ENCODE measurements at regions not wholly inside any gene's neighbourhood (a gene's known extent, or its start where the extent isn't known, plus 50 kb on each side); places are given as distances from the start of the nearest gene placed in this dataset.

- no peak for DNase-seq (ENCODE audit: low spot score)
Measured at GRCh38 chr2:217162533-217162932, 302.7 kb upstream of the TNP1 start.

- DNase-seq (ENCODE audit: low spot score), result no peak
Measured at GRCh38 chr2:217160978-217161973, 301.4 kb upstream of the TNP1 start.

GRCh38 chr2:217160103-217160743 lies 300.4 kb upstream of the TNP1 start:
- no peak for DNase-seq (ENCODE audit: low spot score)

- no peak for DNase-seq (ENCODE audit: low spot score)
Measured at GRCh38 chr2:217158928-217159327, 299.1 kb upstream of the TNP1 start.

DNA sequence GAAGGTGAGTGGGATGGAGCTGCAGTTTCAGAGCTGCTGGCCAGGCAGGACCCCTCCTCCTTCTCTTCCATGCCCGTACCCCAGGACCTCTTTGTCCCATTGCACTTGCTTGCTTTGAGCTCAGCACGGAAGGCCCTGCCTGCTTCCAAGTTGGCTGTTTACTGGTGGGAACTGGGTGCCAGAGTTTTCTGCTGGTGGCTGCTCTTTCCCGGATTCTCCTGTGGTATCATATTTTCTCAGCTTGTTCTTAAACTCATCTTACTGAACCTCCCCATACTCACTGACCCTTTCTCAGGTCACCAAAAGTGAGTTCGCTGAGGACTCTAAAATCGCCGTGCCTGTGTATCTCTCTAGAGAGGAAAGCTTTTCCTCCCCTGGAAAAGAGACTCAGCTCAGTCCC lies 297.7 kb upstream of the TNP1 start:
- DNase-seq (ENCODE audit: low spot score), result no peak

DNA sequence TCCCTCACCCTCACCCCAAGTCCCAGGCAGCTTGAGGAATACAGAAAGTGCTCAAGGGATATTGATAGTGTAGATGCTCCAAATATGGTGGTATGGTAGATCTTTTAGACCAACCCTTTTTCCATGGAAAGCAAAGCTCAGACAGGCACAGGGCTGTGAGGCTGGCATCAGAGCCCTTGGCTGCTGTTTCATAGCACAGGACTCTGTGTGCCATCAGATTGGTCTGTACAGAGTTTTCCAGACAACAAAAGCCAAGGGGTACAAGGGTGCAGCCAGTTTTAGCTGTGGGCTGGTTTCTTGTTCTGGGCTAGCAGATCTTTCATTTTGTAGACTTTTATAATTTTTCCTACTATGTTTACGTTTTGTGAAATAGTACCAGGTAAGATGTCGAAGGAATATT lies 296.9 kb upstream of the TNP1 start:
- no peak for DNase-seq (ENCODE audit: low spot score)

DNA sequence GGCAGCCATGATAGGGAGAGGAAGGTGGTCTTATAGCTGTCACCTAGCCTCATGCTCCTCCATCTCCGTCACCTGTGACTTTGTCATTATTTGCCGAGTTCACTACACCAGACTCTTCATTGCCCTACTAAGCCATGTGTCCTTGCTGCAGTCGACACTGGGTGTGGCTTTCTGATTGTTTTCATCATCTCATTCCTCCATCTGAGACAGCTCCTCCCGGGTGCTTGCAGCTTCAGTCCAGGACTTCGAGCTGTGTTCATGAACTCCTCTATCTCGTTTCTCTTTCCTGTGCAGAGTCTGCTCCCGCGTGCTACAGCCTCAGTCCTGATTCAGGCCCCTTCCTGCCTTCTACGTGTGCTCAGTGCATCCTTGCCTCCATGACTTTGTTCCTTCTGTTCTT lies 295.1 kb upstream of the TNP1 start:
- no peak for DNase-seq (ENCODE audit: low spot score)

GRCh38 chr2:217153510-217153909 lies 293.6 kb upstream of the TNP1 start:
- DNase-seq (ENCODE audit: low spot score), result no peak

- no peak for DNase-seq (ENCODE audit: low spot score)
Measured at GRCh38 chr2:217152831-217153230, 293.0 kb upstream of the TNP1 start.

- DNase-seq (ENCODE audit: low spot score), result no peak
Measured at GRCh38 chr2:217151509-217152206, 291.8 kb upstream of the TNP1 start.

DNA sequence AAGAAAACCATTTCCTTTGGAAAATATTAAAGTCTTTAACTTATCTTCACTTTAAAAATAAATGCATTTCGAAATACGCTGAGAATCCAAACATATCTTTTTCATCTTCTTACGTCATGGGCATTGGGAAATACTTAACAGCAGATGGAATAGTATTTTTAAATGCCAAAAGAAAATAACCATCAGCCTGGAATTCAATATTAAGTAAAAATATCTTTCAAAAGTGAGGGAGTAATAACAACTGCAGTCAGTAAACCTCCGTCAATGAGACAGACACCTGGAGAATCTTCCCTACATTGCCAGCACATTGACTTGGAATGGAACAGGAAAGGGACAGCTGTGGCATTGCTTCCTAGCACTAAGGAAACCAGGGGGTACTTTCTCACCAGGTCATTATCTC lies 290.4 kb upstream of the TNP1 start:
- DNase-seq (ENCODE audit: low spot score), result no peak

GRCh38 chr2:217149087-217149660 lies 289.3 kb upstream of the TNP1 start:
- no peak for DNase-seq (ENCODE audit: low spot score)

DNA sequence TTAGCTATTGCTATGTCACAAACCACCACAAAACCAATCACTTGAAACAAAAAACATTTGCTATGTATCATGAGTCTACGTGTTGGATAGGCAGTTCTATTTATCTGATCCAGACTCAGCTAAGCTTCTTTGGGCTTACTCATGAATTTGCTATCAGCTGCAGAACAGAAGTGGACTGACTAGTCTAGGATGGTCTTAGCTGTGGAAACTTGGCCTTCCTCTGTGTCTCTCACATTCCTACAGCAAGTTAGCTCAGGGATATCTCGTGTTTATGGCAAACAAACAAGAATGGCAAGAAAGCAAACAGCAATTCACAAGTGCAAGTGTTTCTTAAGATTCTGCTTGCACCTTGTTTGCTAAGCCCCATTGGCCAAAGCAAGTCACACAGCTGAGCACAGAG lies 288.0 kb upstream of the TNP1 start:
- no peak for DNase-seq (ENCODE audit: low spot score)

GRCh38 chr2:217146956-217147355 lies 287.1 kb upstream of the TNP1 start:
- no peak for DNase-seq (ENCODE audit: low spot score)

DNA sequence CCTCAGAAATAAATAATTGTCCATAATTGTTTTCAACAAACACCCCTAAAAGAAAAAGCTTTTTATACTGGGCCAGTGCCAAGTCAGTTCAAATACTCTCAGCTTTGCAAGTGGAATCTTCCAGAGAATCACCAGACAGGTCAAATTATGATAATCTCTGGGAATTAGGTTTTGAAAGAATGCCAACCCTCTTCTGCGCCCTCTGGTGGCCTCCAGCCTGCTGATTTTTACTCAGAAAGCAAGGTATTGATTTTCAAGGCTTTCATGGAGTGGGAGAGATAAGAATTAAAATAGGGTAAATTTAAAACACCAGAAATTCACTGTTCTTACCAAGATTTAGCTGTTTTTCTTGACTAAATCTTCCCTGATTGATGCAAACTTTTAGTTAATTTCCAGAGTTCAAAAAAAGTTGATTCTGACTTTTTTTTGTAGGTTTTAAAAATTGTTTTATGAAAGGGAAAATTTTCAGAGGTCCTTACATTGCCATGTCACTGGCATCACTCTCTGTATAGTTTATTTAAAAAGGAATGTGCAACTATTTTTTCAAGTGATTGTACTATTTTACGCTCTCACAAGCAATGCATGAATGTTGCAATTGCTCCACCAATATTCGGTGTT lies 282.9 kb upstream of the TNP1 start:
- no peak for DNase-seq (ENCODE audit: low spot score)

- DNase-seq (ENCODE audit: low spot score), result no peak
Measured at GRCh38 chr2:217138284-217138683, 278.4 kb upstream of the TNP1 start.

DNA sequence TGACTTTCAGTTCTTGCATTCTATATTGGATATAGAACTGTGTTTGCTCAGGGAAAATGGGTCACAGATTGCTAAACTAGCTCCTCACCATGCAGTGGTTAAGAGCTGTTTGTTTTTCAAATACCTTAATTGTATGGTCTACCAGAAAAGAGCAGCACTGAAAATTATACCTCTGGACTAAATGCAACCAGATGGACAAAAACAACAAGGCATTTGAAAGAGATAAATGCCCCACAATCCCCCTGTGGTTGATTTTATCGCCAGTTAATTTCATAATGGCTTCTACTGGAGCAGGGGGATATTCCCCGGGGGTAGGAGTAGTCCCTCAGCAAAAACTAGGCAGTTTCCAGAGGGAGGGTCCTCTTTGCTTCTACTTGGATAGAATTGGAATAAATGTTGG lies 267.9 kb upstream of the TNP1 start:
- no peak for DNase-seq (ENCODE audit: low spot score)

DNA sequence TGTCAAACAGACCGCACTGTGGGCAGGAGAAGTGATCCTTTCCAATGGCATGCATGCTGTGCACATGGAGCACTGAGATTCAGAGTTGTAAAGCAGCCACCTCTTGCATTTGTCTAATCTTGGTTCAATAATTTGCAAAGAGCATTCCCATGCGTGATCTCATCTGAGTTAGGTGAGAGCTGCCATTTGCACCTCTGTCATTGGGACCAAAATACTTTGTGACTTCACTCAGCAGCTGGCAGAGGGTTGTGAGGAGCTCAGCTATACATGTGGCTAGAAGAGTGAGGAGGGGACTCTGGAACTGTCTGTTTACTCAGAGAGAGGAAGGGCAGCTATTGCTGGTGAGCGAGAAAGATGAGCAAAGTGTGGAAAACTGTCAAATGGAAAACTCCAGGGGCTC lies 265.1 kb upstream of the TNP1 start:
- no peak for DNase-seq (ENCODE audit: low spot score)

DNA sequence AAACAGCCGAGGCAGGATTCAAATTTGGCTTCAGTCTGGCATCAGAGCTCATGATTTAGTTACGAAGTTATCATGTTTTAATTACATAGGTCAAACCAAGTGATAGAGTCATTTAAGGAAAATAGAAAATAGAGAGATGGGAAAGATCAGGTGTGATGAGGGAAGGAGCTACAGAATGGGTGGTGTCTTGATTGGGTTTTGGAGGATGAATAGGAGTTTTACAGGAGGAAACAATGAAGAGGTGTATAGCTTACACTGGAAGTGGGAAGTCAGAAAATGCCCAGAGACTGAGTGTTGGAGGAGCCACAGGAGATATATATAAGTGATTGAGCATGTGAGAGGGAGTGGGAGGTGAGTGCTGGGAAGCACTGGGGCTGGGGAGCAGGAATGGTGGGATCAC lies 264.2 kb upstream of the TNP1 start:
- DNase-seq (ENCODE audit: low spot score), result no peak

DNA sequence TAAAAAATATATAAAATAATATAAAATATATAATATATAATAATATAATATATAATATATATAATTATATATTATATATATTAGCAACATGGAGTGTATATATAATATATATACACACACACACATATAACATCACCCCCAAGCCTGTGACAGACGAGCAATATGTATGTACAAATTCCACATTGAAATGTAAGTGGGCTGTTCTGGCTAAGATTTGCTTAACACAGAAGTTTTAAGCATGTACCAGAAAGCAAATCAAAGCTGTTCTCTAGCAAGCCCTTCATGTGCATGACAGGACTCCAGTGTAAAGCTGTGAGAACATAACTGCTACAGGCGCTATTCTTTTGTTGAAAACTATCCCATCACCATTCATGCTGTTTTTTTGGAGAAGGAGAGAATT lies 261.7 kb upstream of the TNP1 start:
- no peak for DNase-seq (ENCODE audit: low spot score)

DNA sequence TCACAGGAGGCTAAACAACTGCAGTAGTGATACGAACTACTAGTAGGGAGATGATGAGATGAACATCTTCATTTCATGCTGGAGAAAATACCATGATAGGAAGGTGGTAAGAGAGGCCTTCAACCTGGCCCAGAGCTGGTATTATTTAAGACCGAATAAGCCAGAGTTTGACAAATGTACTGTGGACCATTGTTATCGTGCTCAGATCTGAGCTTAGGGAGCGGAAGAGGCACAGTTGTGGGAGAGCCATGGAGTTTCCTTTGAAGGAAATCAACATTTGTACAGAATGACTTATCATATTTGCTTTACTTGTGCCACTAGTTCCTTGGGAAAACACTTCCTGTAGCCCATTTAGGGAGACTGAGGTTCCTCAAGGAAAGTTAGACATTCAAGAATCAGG lies 260.6 kb upstream of the TNP1 start:
- DNase-seq (ENCODE audit: low spot score), result no peak

Data from AG20443 (cell line).